Spleen (tissue), 11 donors: ENCODE measurements at regions not wholly inside any gene's neighbourhood (a gene's known extent, or its start where the extent isn't known, plus 50 kb on each side); places are given as distances from the start of the nearest gene placed in this dataset.

Experiments used
- DNase-seq: peaks from one replicate; pipeline ENCODE4 v3.0.0-alpha.2; 2020
- H3K27ac ChIP-seq, 8 donors: fragments of 200-600 bp; sonication (generic) in 7 of 8; 1 replicate in 4 of 8; 2 replicates in 4 of 8; pipeline versions ENCODE4 v1.5.0 to v1.8.0; 2016 to 2021; ENCODE audit warnings: inconsistent platforms in 4 of 8, mild to moderate bottlenecking in 4 of 8, moderate library complexity in 1 of 8
- H3K27me3 ChIP-seq, 7 donors: fragments of 200-600 bp; sonication (generic) in 6 of 7; replicated peaks in 1 of 7; 1 replicate in 4 of 7; 2 replicates in 3 of 7; pipeline versions ENCODE4 v1.5.0 to v1.8.0; 2016 to 2021; ENCODE audit warnings: inconsistent platforms in 3 of 7, mild to moderate bottlenecking in 1 of 7
- H3K36me3 ChIP-seq, 6 donors: fragments of 200-600 bp; sonication (generic) in 5 of 6; 1 replicate in 4 of 6; 2 replicates in 2 of 6; pipeline versions ENCODE4 v1.5.0 to v1.8.0; 2016 to 2021; ENCODE audit warnings: inconsistent platforms in 2 of 6
- H3K4me1 ChIP-seq, 6 donors: fragments of 200-600 bp; sonication (generic) in 5 of 6; 1 replicate in 3 of 6; 2 replicates in 3 of 6; pipeline versions ENCODE4 v1.5.0 to v1.8.0; 2016 to 2021; ENCODE audit warnings: inconsistent platforms in 3 of 6
- H3K4me3 ChIP-seq, 8 donors: fragments of 200-600 bp; sonication (generic) in 7 of 8; 1 replicate in 4 of 8; 2 replicates in 4 of 8; pipeline versions ENCODE4 v1.5.0 to v1.8.0; 2016 to 2021; ENCODE audit warnings: inconsistent platforms in 4 of 8, mild to moderate bottlenecking in 4 of 8, moderate library complexity in 2 of 8
- H3K9me3 ChIP-seq, 8 donors: fragments of 200-600 bp; sonication (generic) in 7 of 8; 1 replicate in 4 of 8; 2 replicates in 4 of 8; pipeline versions ENCODE4 v1.5.0 to v1.8.0; 2016 to 2021; ENCODE audit warnings: inconsistent platforms in 4 of 8
- POLR2A ChIP-seq, 3 donors: fragments of 450-650 bp; IDR thresholded peaks; one replicate each; pipeline ENCODE4 v1.5.1; 2017; ENCODE audit warnings: antibody characterized with exemption in 3 of 3, mild to moderate bottlenecking in 1 of 3
- POLR2AphosphoS5 ChIP-seq, 3 donors: sonication (generic); formaldehyde crosslinking; IDR thresholded peaks; one replicate each; pipeline ENCODE4 v1.5.1; 2017; ENCODE audit warnings: antibody characterized with exemption in 3 of 3
- whole genome bisulfite sequencing, 5 donors: extraction: QIAGEN DNeasy Blood & Tissue Kit in 3 of 5; methylation state at CpG; one replicate each; pipeline versions ENCODE4 v1.1.5 to v1.1.7; 2013 to 2018; 5-methylcytosine and 5-hydroxymethylcytosine counted together
- intact Hi-C: fragments of 100-400 bp; cut with DNase I; formaldehyde crosslinking; loops from one replicate; pipeline ENCODE4 v1.15.0; 2023; ENCODE audit warnings: low total_unique reads
- TF ChIP-seq, protein P1 (sequence below), 11 experiments: fragments of 200-600 bp in 7 of 11; fragments of 450-650 bp in 4 of 11; sonication (generic) in 4 of 11; IDR thresholded peaks in 8 of 11; conservative IDR thresholded peaks in 3 of 11; 1 replicate in 7 of 11; 2 replicates in 4 of 11; pipeline versions ENCODE4 v1.4.0 to v1.8.0; 2016 to 2021; ENCODE audit warnings: antibody characterized with exemption in 11 of 11, inconsistent platforms in 4 of 11, mild to moderate bottlenecking in 1 of 11
- donor health status: healthy with polysubstance abuse.
- donor health status: DM: no; HTN: no; CAD: no; lungs with moderate emphysema.
- donor health status: DM: no; HTN: no; CAD: no.
- donor health status: Bipolar disorder and iron deficiency.
- donor health status: healthy.
- donor health status: DM: no; HTN: no; CAD: no.
- donor health status: DM: yes; HTN: yes; CAD: no.

DNA sequence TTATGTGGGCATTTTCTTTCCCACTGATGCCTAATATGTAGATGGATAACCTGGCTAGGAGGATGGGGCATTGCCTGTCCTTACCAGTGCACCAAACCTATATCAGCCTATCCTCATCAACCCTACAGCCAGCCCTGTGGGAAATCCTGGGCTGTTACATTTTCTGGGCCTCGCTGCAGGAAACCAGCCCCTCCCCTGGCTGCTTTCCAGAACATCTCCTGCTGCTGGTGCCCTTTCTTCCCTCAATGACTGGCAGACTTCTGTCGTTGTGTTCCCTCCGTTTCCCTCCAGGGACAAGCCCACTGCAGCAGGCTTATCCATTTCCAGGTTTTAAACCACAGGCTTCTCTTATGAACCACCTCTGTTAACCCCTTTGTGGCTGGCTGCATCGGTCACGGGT, 486.1 kb upstream of the COBL start:
- WGBS, 5 donors, result 36 to 45% (median 41%) methylated on average over 5 of the region's 5 CpGs
- intact Hi-C loops, result no loop called here
- TF ChIP-seq POLR2A (IDR thresholded peaks at IDR 0.05) (no peak), POLR2AphosphoS5 (IDR thresholded peaks at IDR 0.05) (no peak)
- TF ChIP-seq, protein P1, sequence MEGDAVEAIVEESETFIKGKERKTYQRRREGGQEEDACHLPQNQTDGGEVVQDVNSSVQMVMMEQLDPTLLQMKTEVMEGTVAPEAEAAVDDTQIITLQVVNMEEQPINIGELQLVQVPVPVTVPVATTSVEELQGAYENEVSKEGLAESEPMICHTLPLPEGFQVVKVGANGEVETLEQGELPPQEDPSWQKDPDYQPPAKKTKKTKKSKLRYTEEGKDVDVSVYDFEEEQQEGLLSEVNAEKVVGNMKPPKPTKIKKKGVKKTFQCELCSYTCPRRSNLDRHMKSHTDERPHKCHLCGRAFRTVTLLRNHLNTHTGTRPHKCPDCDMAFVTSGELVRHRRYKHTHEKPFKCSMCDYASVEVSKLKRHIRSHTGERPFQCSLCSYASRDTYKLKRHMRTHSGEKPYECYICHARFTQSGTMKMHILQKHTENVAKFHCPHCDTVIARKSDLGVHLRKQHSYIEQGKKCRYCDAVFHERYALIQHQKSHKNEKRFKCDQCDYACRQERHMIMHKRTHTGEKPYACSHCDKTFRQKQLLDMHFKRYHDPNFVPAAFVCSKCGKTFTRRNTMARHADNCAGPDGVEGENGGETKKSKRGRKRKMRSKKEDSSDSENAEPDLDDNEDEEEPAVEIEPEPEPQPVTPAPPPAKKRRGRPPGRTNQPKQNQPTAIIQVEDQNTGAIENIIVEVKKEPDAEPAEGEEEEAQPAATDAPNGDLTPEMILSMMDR (IDR thresholded peaks at IDR 0.05 in 8 of 11, conservative IDR thresholded peaks at IDR 0.05 in 3 of 11), result no peak
- Histone ChIP-seq H3K27ac (no peak overlapping the region), H3K36me3 (no peaks in the 10 kb centered on the region), H3K4me1 (no peaks in the 10 kb centered on the region), H3K4me3 (no peak overlapping the region), H3K9me3 (peaks cover 0 to 24% (median 16%) of the 10 kb centered on the region in 8 donors), H3K27me3 (no peaks in the 10 kb centered on the region)
- no peak for DNase-seq

DNA sequence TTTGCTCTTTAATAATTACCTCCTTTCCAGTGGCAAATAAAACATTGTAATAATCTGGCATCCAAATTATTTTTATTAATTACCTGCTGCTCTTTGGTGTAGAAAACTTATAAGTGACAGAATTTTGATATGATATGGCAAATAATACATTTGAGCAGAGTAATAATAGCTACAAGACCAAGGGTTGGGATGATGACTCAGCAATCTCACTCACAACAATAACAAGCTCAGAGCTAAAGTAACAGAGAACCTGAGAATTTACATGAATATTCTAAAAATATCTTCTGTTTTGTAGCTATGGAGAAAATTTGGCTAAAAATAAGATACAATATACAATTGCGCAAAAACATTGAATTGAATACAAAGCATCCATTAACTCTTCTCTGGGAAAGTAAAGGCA, 480.8 kb upstream of the COBL start:
- TF ChIP-seq POLR2AphosphoS5 (IDR thresholded peaks at IDR 0.05) (no peak), POLR2A (IDR thresholded peaks at IDR 0.05) (no peak)
- TF ChIP-seq, protein P1 (IDR thresholded peaks at IDR 0.05 in 8 of 11, conservative IDR thresholded peaks at IDR 0.05 in 3 of 11), result no peak
- intact Hi-C loops, result no loop called here
- 92 to 98% (median 95%) methylated on average over 1 of the region's 1 CpG for WGBS, 5 donors
- DNase-seq, result no peak
- Histone ChIP-seq H3K4me3 (no peak overlapping the region), H3K4me1 (no peaks in the 10 kb centered on the region), H3K27me3 (no peaks in the 10 kb centered on the region), H3K36me3 (no peaks in the 10 kb centered on the region), H3K27ac (no peak overlapping the region), H3K9me3 (peaks cover 0 to 16% (median 6%) of the 10 kb centered on the region in 8 donors)

DNA sequence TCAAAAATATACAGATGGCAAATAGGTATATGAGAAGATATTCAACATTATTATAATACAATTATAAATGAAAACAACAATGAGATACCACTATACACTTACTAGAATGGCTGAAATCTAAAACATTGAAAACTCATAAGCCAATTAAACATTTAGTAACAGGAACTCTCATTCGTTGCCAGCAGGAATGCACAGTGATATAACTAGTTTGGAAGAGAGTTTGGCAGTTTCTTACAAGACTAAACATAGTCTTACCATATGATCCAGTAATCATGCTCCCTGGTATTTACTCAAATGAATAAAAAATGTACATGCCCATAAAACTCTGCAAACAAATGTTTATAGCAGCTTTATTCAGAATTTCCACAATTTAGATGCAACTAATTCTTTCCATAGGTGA, 476.2 kb upstream of the COBL start:
- H3K36me3 ChIP-seq, result no peaks in the 10 kb centered on the region
- H3K4me3 ChIP-seq, result no peak overlapping the region
- no peak overlapping the region for H3K27ac ChIP-seq
- DNase-seq, result no peak
- 66 to 81% (median 67%) methylated on average over 1 of the region's 1 CpG for WGBS, 5 donors
- H3K9me3 ChIP-seq, result peaks cover 0 to 14% (median 5%) of the 10 kb centered on the region in 8 donors
- intact Hi-C loops, result no loop called here
- H3K4me1 ChIP-seq, result no peaks in the 10 kb centered on the region
- no peaks in the 10 kb centered on the region for H3K27me3 ChIP-seq
- TF ChIP-seq POLR2A (IDR thresholded peaks at IDR 0.05) (no peak), POLR2AphosphoS5 (IDR thresholded peaks at IDR 0.05) (no peak)
- TF ChIP-seq, protein P1 (IDR thresholded peaks at IDR 0.05 in 8 of 11, conservative IDR thresholded peaks at IDR 0.05 in 3 of 11), result no peak

DNA sequence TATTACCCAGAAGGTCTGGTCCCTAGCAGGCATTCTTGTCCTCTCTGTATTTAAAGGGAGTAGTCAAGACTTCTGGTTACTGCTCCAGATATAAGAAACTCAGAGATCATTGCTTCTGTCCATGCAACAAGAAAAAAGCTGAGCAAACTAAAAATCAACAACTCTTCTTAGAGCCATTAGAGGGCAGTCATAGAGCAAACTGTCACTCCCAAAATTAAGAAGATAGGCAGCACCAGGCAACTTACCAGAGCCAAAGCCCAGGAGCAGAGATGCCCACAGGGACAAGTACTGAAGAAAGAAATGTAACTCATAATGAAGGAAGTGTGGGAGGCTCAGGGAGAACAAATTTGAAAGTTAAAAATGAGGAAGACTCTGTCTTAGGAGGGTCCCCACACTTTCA, 472.9 kb upstream of the COBL start:
- Histone ChIP-seq H3K36me3 (no peaks in the 10 kb centered on the region), H3K27ac (no peak overlapping the region), H3K4me1 (no peaks in the 10 kb centered on the region), H3K27me3 (no peaks in the 10 kb centered on the region), H3K4me3 (no peak overlapping the region), H3K9me3 (peaks cover 0 to 17% (median 0%) of the 10 kb centered on the region in 8 donors)
- TF ChIP-seq POLR2AphosphoS5 (IDR thresholded peaks at IDR 0.05) (no peak), POLR2A (IDR thresholded peaks at IDR 0.05) (no peak)
- TF ChIP-seq, protein P1 (IDR thresholded peaks at IDR 0.05 in 8 of 11, conservative IDR thresholded peaks at IDR 0.05 in 3 of 11), result no peak
- no peak for DNase-seq
- intact Hi-C loops, result no loop called here
